Calu3 (cell line): ENCODE measurements at regions not wholly inside any gene's neighbourhood (a gene's known extent, or its start where the extent isn't known, plus 50 kb on each side); places are given as distances from the start of the nearest gene placed in this dataset.

Experiments
- BruUV-seq: library from RNA; stranded (reverse); fragments of 400-500 nt; replicated peaks from 2 replicates; lab custom pipeline; 2021; lab: Mats Ljungman, UMichigan
- CTCF ChIA-PET: fragments of 300-600 bp; sonication (Branson Sonifier 250); formaldehyde crosslinking; loops from one replicate; lab custom pipeline; 2022; ENCODE audit warnings: antibody characterized with exemption; lab: Charles Lee
- DNase-seq: peaks from one replicate; pipeline ENCODE4 v3.0.0; 2022
- H3K27ac Mint-ChIP-seq: one replicate; pipeline ENCODE4 v1.8.0; 2022; ENCODE audit warnings: mixed read lengths; ENCODE audit not compliant: unreplicated experiment
- H3K27me3 Mint-ChIP-seq: one replicate; pipeline ENCODE4 v1.8.0; 2022; ENCODE audit warnings: mixed read lengths; ENCODE audit not compliant: unreplicated experiment
- H3K36me3 Mint-ChIP-seq: one replicate; pipeline ENCODE4 v1.8.0; 2022; ENCODE audit warnings: mild to moderate bottlenecking, moderate library complexity, mixed read lengths; ENCODE audit not compliant: insufficient read depth, unreplicated experiment
- H3K4me1 Mint-ChIP-seq: one replicate; pipeline ENCODE4 v1.8.0; 2022; ENCODE audit warnings: mild to moderate bottlenecking, low read depth, mixed read lengths; ENCODE audit not compliant: unreplicated experiment
- H3K4me3 Mint-ChIP-seq: one replicate; pipeline ENCODE4 v1.8.0; 2022; ENCODE audit warnings: mild to moderate bottlenecking, low read depth, moderate library complexity, mixed read lengths; ENCODE audit not compliant: unreplicated experiment
- H3K9me3 Mint-ChIP-seq: one replicate; pipeline ENCODE4 v1.8.0; 2022; ENCODE audit warnings: low read depth, mixed read lengths; ENCODE audit not compliant: unreplicated experiment
- CTCF ChIP-seq: fragments of 200-600 bp; IDR thresholded peaks from one replicate; pipeline ENCODE4 v1.8.0; 2022; ENCODE audit warnings: antibody characterized with exemption; ENCODE audit not compliant: unreplicated experiment
- intact Hi-C: fragments of 100-400 bp; cut with micrococcal nuclease; formaldehyde crosslinking; loops from one replicate; pipeline ENCODE4 v1.10.0; 2022; ENCODE audit not compliant: unreplicated experiment

- DNase-seq = no peak
- Mint-ChIP-seq H3K9me3 (peaks cover 14% of the 10 kb centered on the region), H3K27me3 (no peaks in the 10 kb centered on the region), H3K27ac (no peak overlapping the region), H3K36me3 (no peaks in the 10 kb centered on the region), H3K4me3 (no peak overlapping the region), H3K4me1 (no peaks in the 10 kb centered on the region)
- no TSS peak for BruUV-seq
- CTCF ChIA-PET = no interaction called here
- TF ChIP-seq CTCF = no peak
- intact Hi-C loops = no loop called here
Measured at GRCh38 chr22:47943729-47944700, 1181.6 kb downstream of the TBC1D22A start.

- no peaks in the 10 kb centered on the region for H3K4me1 Mint-ChIP-seq
- H3K4me3 Mint-ChIP-seq = no peak overlapping the region
- H3K9me3 Mint-ChIP-seq = peaks cover 22% of the 10 kb centered on the region
- no TSS peak for BruUV-seq
- DNase-seq = no peak
- intact Hi-C loops = no loop called here
- CTCF ChIA-PET = no interaction called here
- no peak overlapping the region for H3K27ac Mint-ChIP-seq
- H3K27me3 Mint-ChIP-seq = no peaks in the 10 kb centered on the region
- no peak for TF ChIP-seq CTCF
- H3K36me3 Mint-ChIP-seq = no peaks in the 10 kb centered on the region
Measured at GRCh38 chr22:47940211-47940610, 1177.8 kb downstream of the TBC1D22A start.

GRCh38 chr22:47933891-47934290 lies 1171.4 kb downstream of the TBC1D22A start:
- H3K4me3 Mint-ChIP-seq = no peak overlapping the region
- H3K4me1 Mint-ChIP-seq = no peaks in the 10 kb centered on the region
- peaks cover 29% of the 10 kb centered on the region for H3K9me3 Mint-ChIP-seq
- CTCF ChIA-PET = no interaction called here
- H3K27me3 Mint-ChIP-seq = no peaks in the 10 kb centered on the region
- H3K36me3 Mint-ChIP-seq = no peaks in the 10 kb centered on the region
- no peak for TF ChIP-seq CTCF
- DNase-seq = no peak
- no TSS peak for BruUV-seq
- intact Hi-C loops = no loop called here
- H3K27ac Mint-ChIP-seq = no peak overlapping the region

GRCh38 chr22:47933226-47933625 lies 1170.8 kb downstream of the TBC1D22A start:
- CTCF ChIA-PET = no interaction called here
- TF ChIP-seq CTCF = no peak
- Mint-ChIP-seq H3K36me3 (no peaks in the 10 kb centered on the region), H3K9me3 (peaks cover 30% of the 10 kb centered on the region), H3K27ac (no peak overlapping the region), H3K4me1 (no peaks in the 10 kb centered on the region), H3K4me3 (no peak overlapping the region), H3K27me3 (no peaks in the 10 kb centered on the region)
- DNase-seq = no peak
- intact Hi-C loops = no loop called here
- BruUV-seq = no TSS peak
